B cell (primary cell): ENCODE measurements at regions not wholly inside any gene's neighbourhood (a gene's known extent, or its start where the extent isn't known, plus 50 kb on each side); places are given as distances from the start of the nearest gene placed in this dataset.

Experiments used
- ATAC-seq: fragments of 200-7000 bp; cut with Tn5 transposase; one replicate; pipeline ENCODE4 v1.10.0; 2021; ENCODE audit warnings: low read depth, mild to moderate bottlenecking, moderate number of reproducible peaks, moderate library complexity
- CTCF ChIA-PET: fragments of 350-600 bp; sonication (Branson Sonifier 250); formaldehyde crosslinking; loops from one replicate; lab custom pipeline; 2021; ENCODE audit warnings: antibody characterized with exemption, inconsistent platforms; lab: Charles Lee
- POLR2A ChIA-PET: fragments of 350-600 bp; sonication (Branson Sonifier 250); formaldehyde crosslinking; loops from one replicate; lab custom pipeline; 2021; ENCODE audit warnings: antibody characterized with exemption; lab: Charles Lee
- DNase-seq: peaks from one replicate; pipeline ENCODE4 v3.0.0; 2013
- H2AFZ ChIP-seq: 2 replicates; pipeline ENCODE4 v1.6.1; 2012; ENCODE audit warnings: mild to moderate bottlenecking, low read depth, low read length; ENCODE audit not compliant: insufficient read depth, poor library complexity, severe bottlenecking
- H3K27ac ChIP-seq, 2 donors: 1 replicate in 1 of 2; 2 replicates in 1 of 2; pipeline ENCODE4 v1.5.1; 2012 to 2013; ENCODE audit warnings: low read length in 2 of 2, mild to moderate bottlenecking in 2 of 2, moderate library complexity in 1 of 2
- H3K27me3 ChIP-seq, 4 experiments: fragments of 200-600 bp in 1 of 4; sonication (generic) in 1 of 4; replicated peaks in 1 of 4; 1 replicate in 2 of 4; 2 replicates in 2 of 4; pipeline versions ENCODE4 v1.6.1 to v1.7.0; 2013 to 2016; ENCODE audit warnings: low read length in 3 of 4, mild to moderate bottlenecking in 2 of 4, mixed read lengths in 1 of 4, moderate library complexity in 1 of 4; ENCODE audit not compliant: insufficient read depth in 4 of 4, control insufficient read depth in 3 of 4; ENCODE audit errors: control extremely low read depth in 1 of 4
- H3K36me3 ChIP-seq, 2 experiments: replicated peaks in 1 of 2; 1 replicate in 1 of 2; 2 replicates in 1 of 2; pipeline versions ENCODE4 v1.6.1 to v1.7.1; 2013; ENCODE audit warnings: low read length in 1 of 2; ENCODE audit not compliant: insufficient read depth in 2 of 2, control insufficient read depth in 1 of 2; ENCODE audit errors: control extremely low read depth in 1 of 2, extremely low read depth in 1 of 2
- H3K4me1 ChIP-seq, 2 donors: fragments of 200-600 bp in 1 of 2; sonication (generic) in 1 of 2; 1 replicate in 1 of 2; 2 replicates in 1 of 2; pipeline versions ENCODE4 v1.5.1 to v1.6.1; 2013 to 2017; ENCODE audit warnings: low read length in 2 of 2; ENCODE audit not compliant: control insufficient read depth in 2 of 2, insufficient read depth in 2 of 2
- H3K4me2 ChIP-seq: replicated peaks from 2 replicates; pipeline ENCODE3; 2012; ENCODE audit warnings: mild to moderate bottlenecking, low read depth, low read length; ENCODE audit not compliant: poor library complexity, severe bottlenecking
- H3K4me3 ChIP-seq, 5 experiments: fragments of 200-600 bp in 1 of 5; sonication (generic) in 1 of 5; 1 replicate in 3 of 5; 2 replicates in 2 of 5; pipeline versions ENCODE4 v1.5.1 to v1.7.0; 2011 to 2016; ENCODE audit warnings: low read length in 4 of 5, mild to moderate bottlenecking in 4 of 5, low read depth in 2 of 5, control low read depth in 1 of 5, moderate library complexity in 1 of 5; ENCODE audit not compliant: insufficient read depth in 1 of 5; ENCODE audit errors: control extremely low read depth in 1 of 5, extremely low read depth in 1 of 5
- H3K79me2 ChIP-seq: fragments of 200-600 bp; sonication (generic); one replicate; pipeline ENCODE4 v1.6.0; 2016; ENCODE audit warnings: low read length; ENCODE audit not compliant: control insufficient read depth, insufficient read depth
- H3K9ac ChIP-seq: fragments of 200-600 bp; sonication (generic); 2 replicates; pipeline ENCODE4 v1.6.1; 2017; ENCODE audit warnings: mild to moderate bottlenecking, low read length, moderate library complexity
- H3K9me3 ChIP-seq, 3 donors: one replicate each; pipeline versions ENCODE4 v1.6.1 to v1.7.1; 2013; ENCODE audit warnings: low read length in 2 of 3; ENCODE audit not compliant: control insufficient read depth in 2 of 3, insufficient read depth in 1 of 3; ENCODE audit errors: control extremely low read depth in 1 of 3
- H4K20me1 ChIP-seq: 2 replicates; pipeline ENCODE4 v1.6.0; 2012; ENCODE audit warnings: mild to moderate bottlenecking, low read length; ENCODE audit not compliant: insufficient read depth, control insufficient read depth, poor library complexity, severe bottlenecking
- H3K27ac Mint-ChIP-seq: one replicate; pipeline ENCODE4 v1.8.0; 2021; ENCODE audit warnings: mixed read lengths
- H3K27me3 Mint-ChIP-seq: one replicate; pipeline ENCODE4 v1.8.0; 2021; ENCODE audit warnings: mixed read lengths
- H3K4me1 Mint-ChIP-seq: one replicate; pipeline ENCODE4 v1.8.0; 2021; ENCODE audit warnings: mixed read lengths
- H3K4me3 Mint-ChIP-seq: one replicate; pipeline ENCODE4 v1.8.0; 2021; ENCODE audit warnings: mixed read lengths
- H3K9me3 Mint-ChIP-seq: one replicate; pipeline ENCODE4 v1.8.0; 2022; ENCODE audit warnings: mixed read lengths; ENCODE audit not compliant: insufficient read depth
- EZH2 ChIP-seq: IDR thresholded peaks from 2 replicates; pipeline ENCODE4 v1.6.1; 2012; ENCODE audit warnings: borderline replicate concordance, low read depth, mild to moderate bottlenecking, moderate library complexity, low read length; ENCODE audit not compliant: insufficient read depth, poor library complexity, severe bottlenecking
- WGBS: methylation state at CpG from one replicate; pipeline ENCODE4 v1.1.5; 2013; ENCODE audit warnings: missing lambda C conversion rate; ENCODE audit not compliant: insufficient coverage; 5-methylcytosine and 5-hydroxymethylcytosine counted together
- intact Hi-C: fragments of 100-400 bp; cut with micrococcal nuclease; formaldehyde crosslinking; loops from one replicate; pipeline ENCODE4 v1.10.0; 2022
- TF ChIP-seq, protein P1 (sequence below): fragments of 200-600 bp; IDR thresholded peaks from one replicate; pipeline ENCODE4 v1.8.0; 2022; ENCODE audit warnings: antibody characterized with exemption, mild to moderate bottlenecking

DNA sequence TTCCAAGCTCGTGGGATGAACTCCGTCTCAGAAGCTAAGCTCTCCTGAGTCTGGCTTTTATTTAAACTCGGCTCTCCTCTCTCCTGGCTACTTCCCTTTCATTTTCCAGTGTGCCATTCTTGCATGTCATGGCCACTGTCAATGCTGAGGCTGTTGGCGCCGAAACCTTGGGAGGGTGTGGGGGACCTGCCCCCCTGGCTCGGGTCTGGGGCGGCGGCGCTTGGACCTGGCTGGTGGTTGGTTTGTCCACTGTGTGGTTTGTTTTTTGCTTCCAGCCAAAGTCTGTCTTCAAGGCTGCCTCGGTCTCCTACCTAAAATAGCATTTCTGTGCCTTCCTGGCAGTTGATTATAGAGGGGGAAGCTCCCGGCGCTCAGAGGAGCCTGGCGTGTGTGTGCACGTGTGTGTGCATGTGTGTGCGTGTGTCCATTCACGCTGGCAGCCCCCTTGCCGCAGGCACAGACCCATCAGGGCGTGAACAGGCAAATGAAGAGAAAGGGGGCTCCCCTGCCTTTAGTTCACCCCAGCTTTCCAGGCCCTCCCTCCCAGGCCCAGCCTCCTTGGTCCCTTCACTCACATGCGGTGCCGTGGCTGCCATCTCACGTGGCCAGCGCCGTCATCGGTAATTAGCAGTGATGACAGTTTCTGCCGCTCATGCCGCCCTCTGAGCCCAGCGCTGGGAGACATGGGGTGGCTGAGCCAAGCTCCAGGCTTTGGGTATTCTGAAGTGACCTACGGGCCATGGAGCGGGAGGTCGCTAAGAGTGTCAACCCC is 179.9 kb downstream of the SEC14L1 start:
- Histone ChIP-seq H3K27me3 (no peaks in the 10 kb centered on the region), H3K9me3 (peaks cover 0 to 16% (median 0%) of the 10 kb centered on the region in 3 donors), H3K27ac (peak overlapping the region in 1 of 2 donors; percentile 23), H2AFZ (no peak overlapping the region), H3K79me2 (no peaks in the 10 kb centered on the region), H4K20me1 (no peaks in the 10 kb centered on the region), H3K4me1 (peaks cover 71 to 75% of the 10 kb centered on the region in 2 donors), H3K4me2 (peak overlapping the region; percentile 76), H3K9ac (peak overlapping the region; percentile 37), H3K4me3 (peak overlapping the region in 3 of 5 experiments; percentile 30 to 51 (median 36)), H3K36me3 (no peaks in the 10 kb centered on the region)
- H3K4me1 Mint-ChIP-seq, result peaks cover 74% of the 10 kb centered on the region
- DNase-seq, result peak; percentile 86
- no peaks in the 10 kb centered on the region for H3K27me3 Mint-ChIP-seq
- H3K27ac Mint-ChIP-seq, result peak overlapping the region; percentile 83
- TF ChIP-seq, protein P1, sequence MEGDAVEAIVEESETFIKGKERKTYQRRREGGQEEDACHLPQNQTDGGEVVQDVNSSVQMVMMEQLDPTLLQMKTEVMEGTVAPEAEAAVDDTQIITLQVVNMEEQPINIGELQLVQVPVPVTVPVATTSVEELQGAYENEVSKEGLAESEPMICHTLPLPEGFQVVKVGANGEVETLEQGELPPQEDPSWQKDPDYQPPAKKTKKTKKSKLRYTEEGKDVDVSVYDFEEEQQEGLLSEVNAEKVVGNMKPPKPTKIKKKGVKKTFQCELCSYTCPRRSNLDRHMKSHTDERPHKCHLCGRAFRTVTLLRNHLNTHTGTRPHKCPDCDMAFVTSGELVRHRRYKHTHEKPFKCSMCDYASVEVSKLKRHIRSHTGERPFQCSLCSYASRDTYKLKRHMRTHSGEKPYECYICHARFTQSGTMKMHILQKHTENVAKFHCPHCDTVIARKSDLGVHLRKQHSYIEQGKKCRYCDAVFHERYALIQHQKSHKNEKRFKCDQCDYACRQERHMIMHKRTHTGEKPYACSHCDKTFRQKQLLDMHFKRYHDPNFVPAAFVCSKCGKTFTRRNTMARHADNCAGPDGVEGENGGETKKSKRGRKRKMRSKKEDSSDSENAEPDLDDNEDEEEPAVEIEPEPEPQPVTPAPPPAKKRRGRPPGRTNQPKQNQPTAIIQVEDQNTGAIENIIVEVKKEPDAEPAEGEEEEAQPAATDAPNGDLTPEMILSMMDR, result no peak
- TF ChIP-seq EZH2, result no peak
- 54% methylated on average over 29 of the region's 30 CpGs for WGBS
- ChIA-PET POLR2A (interaction anchor here (1.0 kb wide), 1 partner anchor 11 kb away, joined by 4 read pairs; no protein-coding TSS in a partner anchor), CTCF (interaction anchor here (1.3 kb wide), 1 partner anchor 12 kb away, joined by 5 read pairs; no protein-coding TSS in a partner anchor)
- intact Hi-C loops, result no loop called here
- peak overlapping the region; percentile 73 for H3K4me3 Mint-ChIP-seq
- peak; percentile 3 for ATAC-seq
- H3K9me3 Mint-ChIP-seq, result peaks cover 3% of the 10 kb centered on the region
